ENCODE measurements at regions not wholly inside any gene's neighbourhood (a gene's known extent, or its start where the extent isn't known, plus 50 kb on each side); places are given as distances from the start of the nearest gene placed in this dataset.

- Histone ChIP-seq H3K4me1 (no peaks in the 10 kb centered on the region), H3K27ac (no peak overlapping the region), H3K4me3 (no peak overlapping the region), H3K27me3 (no peaks in the 10 kb centered on the region), H3K36me3 (no peaks in the 10 kb centered on the region), H3K9me3 (no peaks in the 10 kb centered on the region)
- ATAC-seq: no peak
- TF ChIP-seq POLR2AphosphoS5 (IDR thresholded peaks at IDR 0.05) (no peak), CTCF (IDR thresholded peaks at IDR 0.05) (no peak), POLR2A (IDR thresholded peaks at IDR 0.05) (no peak), EP300 (IDR thresholded peaks at IDR 0.05) (no peak)
- 60 to 67% methylated on average over 1 of the region's 1 CpG for WGBS, 2 donors (ENCODE audit: low coverage in 1 of 2)
Measured at GRCh38 chr13:89053418-89053817, 1382.2 kb downstream of the SLITRK5 start.

GRCh38 chr13:89057274-89057673, 1386.1 kb downstream of the SLITRK5 start:
- H3K4me1 ChIP-seq: no peaks in the 10 kb centered on the region
- no peaks in the 10 kb centered on the region for H3K36me3 ChIP-seq
- H3K9me3 ChIP-seq: no peaks in the 10 kb centered on the region
- ATAC-seq: no peak
- no peaks in the 10 kb centered on the region for H3K27me3 ChIP-seq
- no peak overlapping the region for H3K4me3 ChIP-seq
- TF ChIP-seq POLR2AphosphoS5 (IDR thresholded peaks at IDR 0.05) (no peak), EP300 (IDR thresholded peaks at IDR 0.05) (no peak), CTCF (IDR thresholded peaks at IDR 0.05) (no peak), POLR2A (IDR thresholded peaks at IDR 0.05) (no peak)
- H3K27ac ChIP-seq: no peak overlapping the region

- Histone ChIP-seq H3K9me3 (no peaks in the 10 kb centered on the region), H3K36me3 (no peaks in the 10 kb centered on the region), H3K4me3 (no peak overlapping the region), H3K27me3 (no peaks in the 10 kb centered on the region), H3K27ac (no peak overlapping the region), H3K4me1 (no peaks in the 10 kb centered on the region)
- no peak for ATAC-seq
- TF ChIP-seq POLR2A (IDR thresholded peaks at IDR 0.05): no peak
- no peak for TF ChIP-seq POLR2AphosphoS5 (IDR thresholded peaks at IDR 0.05)
- TF ChIP-seq EP300 (IDR thresholded peaks at IDR 0.05): no peak
- TF ChIP-seq CTCF (IDR thresholded peaks at IDR 0.05): no peak
- 90 to 100% methylated on average over 3 of the region's 3 CpGs for WGBS, 2 donors (ENCODE audit: low coverage in 1 of 2)
Measured at GRCh38 chr13:89057862-89058261, 1386.7 kb downstream of the SLITRK5 start.

- Histone ChIP-seq H3K36me3 (no peaks in the 10 kb centered on the region), H3K27ac (no peak overlapping the region), H3K27me3 (no peaks in the 10 kb centered on the region), H3K4me1 (no peaks in the 10 kb centered on the region), H3K9me3 (no peaks in the 10 kb centered on the region), H3K4me3 (no peak overlapping the region)
- no CpG with 5 or more reads among the region's 1 CpG for WGBS, 2 donors (ENCODE audit: low coverage in 1 of 2)
- no peak for ATAC-seq
- TF ChIP-seq POLR2AphosphoS5 (IDR thresholded peaks at IDR 0.05): no peak
- no peak for TF ChIP-seq EP300 (IDR thresholded peaks at IDR 0.05)
- no peak for TF ChIP-seq CTCF (IDR thresholded peaks at IDR 0.05)
- TF ChIP-seq POLR2A (IDR thresholded peaks at IDR 0.05): no peak
Measured at GRCh38 chr13:89061821-89062220, 1390.7 kb downstream of the SLITRK5 start.

GRCh38 chr13:89066868-89067466, 1395.8 kb downstream of the SLITRK5 start:
- Histone ChIP-seq H3K4me3 (no peak overlapping the region), H3K4me1 (no peaks in the 10 kb centered on the region), H3K27ac (no peak overlapping the region), H3K36me3 (no peaks in the 10 kb centered on the region), H3K9me3 (no peaks in the 10 kb centered on the region), H3K27me3 (no peaks in the 10 kb centered on the region)
- TF ChIP-seq EP300 (IDR thresholded peaks at IDR 0.05) (no peak), CTCF (IDR thresholded peaks at IDR 0.05) (peak in 3 of 4 experiments; percentile 8 to 36 (median 32))
- 23 to 39% methylated on average over 9 of the region's 9 CpGs for WGBS, 2 donors (ENCODE audit: low coverage in 1 of 2)
- no peak for ATAC-seq

Measured in gastroesophageal sphincter (tissue), 4 donors.